Stimulated activated naive CD8-positive, alpha-beta T cell treated with anti-CD3 and anti-CD28 coated beads, Interleukin-15, Interleukin-2, amounts not matched to agents 100 U/mL and 50 U/mL, for 24 hours (primary cell): ENCODE measurements at regions not wholly inside any gene's neighbourhood (a gene's known extent, or its start where the extent isn't known, plus 50 kb on each side); places are given as distances from the start of the nearest gene placed in this dataset.
"Not testable (repeated sequence)": the region's sequence is repeated elsewhere in the genome, so short reads cannot be mapped to it uniquely, and the experiment has no call there.

Experiments used
- ATAC-seq: fragments of 150-1000 bp; cut with Tn5 transposase; one replicate; pipeline ENCODE4 v1.10.0; 2021
- DNase-seq: peaks from one replicate; pipeline ENCODE4 v3.0.0; 2021

DNA sequence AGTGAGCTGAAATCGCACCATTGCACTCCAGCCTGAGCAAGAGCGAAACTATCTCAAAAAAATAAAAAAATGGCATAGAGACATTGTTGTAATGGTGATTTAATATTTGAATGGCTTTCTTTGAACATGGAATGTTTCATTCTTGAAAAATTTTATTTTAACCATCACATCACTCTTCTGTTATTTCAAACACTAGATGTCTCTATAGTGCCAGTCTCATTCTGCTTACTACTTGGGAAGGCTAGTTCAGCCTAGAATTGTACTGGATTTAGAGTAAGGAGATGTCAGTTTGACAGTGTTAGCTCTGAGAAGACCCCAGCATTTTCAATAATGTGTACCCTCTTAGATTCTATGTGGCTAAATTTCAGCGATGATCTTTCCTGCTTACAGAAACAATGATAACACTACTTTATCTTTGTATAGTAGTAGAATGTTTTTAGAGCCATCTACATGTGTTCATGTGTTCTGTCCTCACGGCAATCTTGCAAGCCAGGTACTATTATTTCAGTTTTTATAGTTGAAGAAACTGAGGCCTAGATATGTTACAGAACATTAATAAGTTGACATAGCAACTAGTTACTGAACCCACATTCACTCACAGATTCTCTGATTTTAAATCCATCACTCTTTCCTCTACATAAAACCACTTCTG, 142.9 kb upstream of the ZSWIM2 start:
- ATAC-seq = no peak
- DNase-seq = no peak

- ATAC-seq = no peak
- no peak for DNase-seq
Observed at GRCh38 chr2:186984966-186985365, 136.0 kb upstream of the ZSWIM2 start.

DNA sequence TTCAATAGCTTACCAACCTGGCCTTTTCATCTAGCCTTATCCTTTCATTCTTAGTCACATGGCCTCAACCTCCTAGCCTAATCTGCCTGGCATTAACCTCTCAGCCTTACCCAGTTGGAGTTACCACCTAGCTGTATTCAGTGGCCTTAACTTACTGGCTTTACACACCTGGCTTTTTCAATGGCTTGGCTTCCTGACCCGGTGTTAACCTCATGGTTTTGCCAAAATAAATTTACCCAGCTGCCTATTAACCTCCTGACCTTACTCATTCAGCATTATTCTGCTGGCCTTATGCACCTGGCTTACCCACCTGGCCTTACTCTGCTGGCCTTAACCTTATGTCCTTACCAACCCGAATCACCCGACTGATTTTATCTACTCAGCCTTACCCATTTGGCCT, 135.5 kb upstream of the ZSWIM2 start:
- ATAC-seq (no peak), DNase-seq (no peak)

GRCh38 chr2:186980787-186981550, 132.0 kb upstream of the ZSWIM2 start:
- no peak for ATAC-seq

GRCh38 chr2:186980117-186980442, 131.1 kb upstream of the ZSWIM2 start:
- ATAC-seq = no peak
- no peak for DNase-seq

More at GRCh38 chr2:186980787-186981550, 132.0 kb upstream of the ZSWIM2 start:
- DNase-seq = no peak

DNA sequence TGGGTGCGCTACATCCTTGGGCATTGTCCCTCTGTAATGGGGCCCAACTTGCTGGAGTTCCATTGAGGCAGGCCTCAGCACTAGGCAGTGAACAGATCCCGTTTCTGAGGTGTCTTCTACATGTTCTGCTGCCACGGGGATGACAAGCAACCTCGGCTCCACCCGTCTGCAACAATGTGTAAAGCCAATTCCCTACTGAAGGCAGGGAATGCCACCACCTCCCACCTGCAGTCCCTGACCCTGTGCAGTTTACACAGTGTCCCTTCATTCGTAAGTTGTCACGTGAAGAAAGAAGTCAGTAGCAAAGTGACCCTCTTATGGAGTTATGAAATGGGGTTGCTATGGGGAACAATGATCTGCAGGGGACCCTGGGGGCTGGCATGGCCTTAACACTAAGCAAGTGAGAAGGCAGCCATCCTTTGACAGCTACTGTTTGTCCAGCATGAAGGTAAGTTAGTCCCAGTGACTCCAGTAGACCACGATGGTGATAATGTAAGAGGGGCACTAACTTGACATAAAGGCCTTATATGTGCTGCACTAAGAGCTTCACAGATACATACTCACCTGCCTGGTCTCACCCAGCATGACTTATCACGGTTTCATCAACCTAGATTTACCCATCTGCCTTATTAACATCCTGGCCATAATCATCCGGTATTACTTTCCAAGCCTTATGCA, 130.6 kb upstream of the ZSWIM2 start:
- DNase-seq (no peak), ATAC-seq (no peak)

DNA sequence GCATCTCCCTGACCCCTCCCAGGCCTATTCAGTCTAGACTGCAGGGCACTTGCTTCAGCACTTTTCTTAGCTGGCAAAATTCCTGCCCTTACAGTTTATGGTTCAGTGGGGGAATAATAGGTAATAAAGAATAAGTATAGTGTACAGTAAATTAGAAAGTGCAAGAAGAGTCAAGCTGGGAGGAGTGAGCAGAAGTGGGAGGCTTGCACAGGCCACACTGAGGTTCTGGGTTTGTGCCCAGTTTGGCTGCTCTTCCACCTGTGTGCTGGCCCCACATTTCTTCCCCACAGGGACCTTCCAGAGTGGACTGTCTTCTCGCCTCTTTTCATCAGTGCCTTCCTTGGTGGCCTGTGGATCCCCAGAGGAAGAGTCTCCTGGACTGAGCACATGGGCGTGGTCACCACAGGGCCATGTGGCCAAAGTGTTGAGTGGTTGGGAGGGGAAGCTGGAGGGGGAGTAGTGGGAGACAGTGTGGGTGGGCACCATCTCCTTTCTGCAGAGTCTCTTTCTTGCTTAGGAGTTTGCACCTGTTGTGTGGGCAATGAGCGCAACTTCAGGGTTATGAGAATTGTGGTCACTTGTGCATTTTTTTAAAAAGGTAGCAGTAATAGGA, 128.6 kb upstream of the ZSWIM2 start:
- no peak for DNase-seq
- ATAC-seq = no peak

DNA sequence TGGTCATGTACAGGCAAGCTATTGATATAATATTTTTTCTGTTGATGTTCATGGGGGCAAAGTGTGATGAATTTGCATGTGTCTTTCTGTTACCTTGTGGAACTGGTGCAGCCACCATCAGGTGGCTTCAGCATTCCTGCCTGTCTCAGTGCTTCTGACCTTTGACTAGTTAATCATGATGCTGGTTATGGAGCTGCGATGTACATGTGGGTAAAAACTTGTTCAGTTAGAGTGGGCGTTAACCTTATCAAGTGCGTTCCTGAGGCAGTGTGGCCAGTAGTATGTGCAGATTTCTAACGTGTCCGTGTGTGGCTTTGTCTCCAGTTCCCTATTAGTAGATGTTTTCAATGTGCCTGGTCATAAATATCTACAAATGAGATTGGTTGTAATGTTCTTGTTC, 127.4 kb upstream of the ZSWIM2 start:
- no peak for DNase-seq
- ATAC-seq = no peak

DNA sequence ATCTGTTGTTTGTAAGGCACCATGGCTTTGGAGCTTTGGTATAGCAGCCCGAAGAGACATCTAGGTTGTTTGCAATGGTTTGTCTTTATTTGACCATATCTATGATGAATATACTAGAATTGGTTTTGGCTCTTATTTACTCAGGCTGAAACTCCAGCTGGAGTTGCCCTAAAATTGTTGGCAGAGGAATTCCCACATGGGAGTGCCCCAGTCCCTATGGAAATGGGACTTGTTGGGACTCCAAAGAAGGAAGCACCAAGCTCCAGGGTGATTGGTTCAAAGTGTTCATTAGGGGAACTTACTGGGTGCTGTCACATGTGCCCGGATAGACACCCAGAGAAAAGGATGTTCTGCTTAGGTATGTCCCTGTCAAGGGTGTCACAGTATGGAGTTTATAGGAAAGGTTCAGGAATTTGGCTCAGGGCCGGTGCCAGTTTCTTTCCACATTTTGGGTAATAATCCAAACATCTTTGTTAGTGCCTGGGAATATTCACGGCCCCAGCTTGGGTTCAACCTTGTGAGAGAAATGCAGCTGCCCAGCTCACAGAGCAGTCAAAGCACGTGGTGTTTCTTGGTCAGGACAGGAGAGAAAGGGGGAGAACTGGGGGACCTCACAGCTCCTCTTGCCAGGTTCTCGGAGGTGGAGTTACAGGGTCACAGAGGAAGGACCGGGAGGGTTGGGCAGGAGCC, 123.5 kb upstream of the ZSWIM2 start:
- ATAC-seq = no peak
- no peak for DNase-seq

DNA sequence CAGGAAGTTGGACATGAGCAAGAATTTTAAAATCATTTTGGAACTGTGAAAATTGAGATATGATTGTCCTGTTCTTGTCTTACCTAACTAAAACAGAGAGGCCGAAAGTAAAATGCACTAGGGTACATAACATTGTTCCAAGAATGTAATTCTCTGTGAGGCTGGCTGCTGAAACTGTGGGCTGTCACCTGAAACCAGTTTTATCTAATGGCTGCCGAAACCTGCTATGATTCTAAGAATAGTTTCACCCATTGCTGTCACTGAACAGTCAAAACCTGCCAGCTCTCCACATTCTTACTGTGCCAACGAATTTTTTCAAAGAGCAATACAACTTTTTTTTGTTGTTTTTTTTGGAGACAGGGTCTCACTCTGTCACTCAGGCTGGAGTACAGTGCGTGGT, 119.3 kb upstream of the ZSWIM2 start:
- DNase-seq (no peak), ATAC-seq (no peak)

GRCh38 chr2:186966015-186966414, 117.0 kb upstream of the ZSWIM2 start:
- ATAC-seq (no peak), DNase-seq (no peak)

- no peak for ATAC-seq
- DNase-seq = no peak
Observed at GRCh38 chr2:186962085-186962747, 113.2 kb upstream of the ZSWIM2 start.

DNA sequence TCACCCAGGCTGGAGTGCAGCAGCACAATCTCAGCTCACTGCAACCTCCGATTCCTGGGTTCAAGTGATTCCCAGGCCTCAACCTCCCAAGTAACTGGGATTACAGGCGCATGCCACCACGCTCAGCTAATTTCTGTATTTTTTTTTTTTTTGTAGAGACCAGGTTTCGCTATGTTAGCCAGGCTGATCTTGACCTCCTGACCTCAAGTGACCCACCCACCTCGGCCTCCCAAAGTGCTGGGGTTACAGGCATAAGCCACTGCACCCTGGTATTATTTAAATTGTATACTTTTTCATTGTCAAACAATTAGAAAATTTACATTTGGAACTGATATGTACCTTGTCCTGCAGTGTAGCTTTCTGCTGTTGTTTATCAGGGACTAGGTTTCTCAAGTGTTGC, 111.3 kb upstream of the ZSWIM2 start:
- DNase-seq, ATAC-seq: not testable (repeated sequence)

DNA sequence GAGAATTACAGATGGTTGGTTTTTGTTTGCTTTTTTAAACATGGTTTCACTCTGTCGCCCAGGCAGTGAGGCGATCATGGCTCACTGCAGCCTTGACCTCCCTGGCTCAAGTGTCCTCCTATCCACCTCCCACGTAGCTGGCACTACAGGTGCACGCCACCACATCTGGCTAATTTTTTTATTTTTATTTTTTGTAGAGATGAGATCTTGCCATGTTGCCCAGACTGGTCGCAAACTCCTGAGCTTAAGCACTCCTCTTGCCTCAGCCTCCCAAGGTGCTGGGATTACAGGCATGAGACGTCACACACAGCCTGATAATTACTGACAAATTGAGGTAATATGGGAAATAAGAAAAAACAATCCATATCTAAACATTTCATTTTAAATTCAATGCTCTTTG, 110.5 kb upstream of the ZSWIM2 start:
- DNase-seq (no peak), ATAC-seq (no peak)

DNA sequence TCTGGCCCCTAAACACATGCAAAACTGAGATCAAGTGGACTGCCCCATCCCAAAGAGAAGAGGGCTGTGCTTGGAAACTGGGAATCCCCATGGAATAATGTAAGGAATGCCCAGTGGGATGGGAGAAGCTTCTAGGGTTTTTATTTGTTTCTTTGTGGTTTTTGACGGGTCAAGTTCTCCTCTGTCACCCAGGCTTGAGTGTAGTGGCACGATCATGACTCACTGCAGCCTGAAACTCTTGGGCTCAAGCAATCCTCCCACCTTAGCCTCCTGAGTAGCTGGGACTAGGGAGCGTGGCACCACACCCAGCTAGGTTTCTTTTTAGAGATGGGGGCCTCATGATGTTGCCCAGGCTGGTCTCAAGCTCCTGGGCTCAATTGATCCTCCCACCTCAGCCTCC, 101.7 kb upstream of the ZSWIM2 start:
- ATAC-seq = no peak
- no peak for DNase-seq

DNA sequence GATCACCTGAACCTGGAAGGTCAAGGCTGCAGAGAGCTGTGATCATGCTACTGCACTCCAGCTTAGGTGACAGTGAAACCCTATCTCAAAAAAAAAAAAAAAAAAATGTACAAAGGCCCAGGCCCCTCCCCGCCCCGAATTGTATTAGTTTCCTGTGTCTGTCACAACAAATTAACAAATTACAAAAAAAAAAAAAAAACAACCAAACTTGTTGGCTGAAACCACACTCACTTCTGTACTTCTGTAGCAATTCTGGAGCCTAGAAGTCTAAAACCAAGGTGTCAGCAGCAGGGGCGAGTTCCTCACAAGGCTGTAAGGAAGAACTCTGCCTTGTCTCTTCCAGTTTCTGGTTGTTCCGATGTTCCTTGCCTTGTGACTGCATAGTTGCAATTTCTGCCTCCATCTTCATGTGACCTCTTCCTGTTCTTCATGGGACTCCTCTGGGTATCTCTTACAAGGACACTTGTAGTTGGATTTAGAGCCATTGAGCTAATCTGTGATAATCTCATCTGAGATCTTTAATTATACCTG, 100.8 kb upstream of the ZSWIM2 start:
- DNase-seq (no peak), ATAC-seq (no peak)

GRCh38 chr2:186947516-186947915, 98.5 kb upstream of the ZSWIM2 start:
- DNase-seq = no peak
- no peak for ATAC-seq

GRCh38 chr2:186946896-186947467, 98.0 kb upstream of the ZSWIM2 start:
- no peak for DNase-seq
- no peak for ATAC-seq

GRCh38 chr2:186941853-186942252, 92.9 kb upstream of the ZSWIM2 start:
- ATAC-seq (no peak), DNase-seq (no peak)

- DNase-seq = no peak
- no peak for ATAC-seq
Observed at GRCh38 chr2:186940463-186940862, 91.5 kb upstream of the ZSWIM2 start.

DNA sequence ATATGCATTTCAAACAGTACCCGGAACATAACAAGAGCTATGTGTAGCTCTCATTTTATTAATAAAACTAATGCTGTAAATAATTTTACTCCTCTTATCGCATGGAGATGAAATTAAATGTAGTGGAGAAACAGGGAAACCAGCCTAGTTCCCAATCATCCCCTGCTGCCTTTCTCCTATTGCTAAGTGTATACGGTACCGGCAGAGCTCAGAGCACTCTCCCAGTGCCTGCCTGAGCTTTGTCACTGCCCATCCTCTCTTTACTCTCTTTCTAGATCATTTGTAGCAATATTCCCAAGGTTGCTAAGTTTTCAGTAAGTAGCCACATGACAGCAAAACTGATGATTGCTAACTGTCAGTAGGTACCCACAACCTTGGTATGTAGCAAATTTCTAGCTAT, 85.5 kb upstream of the ZSWIM2 start:
- ATAC-seq (no peak), DNase-seq (no peak)

GRCh38 chr2:186927867-186928191, 78.9 kb upstream of the ZSWIM2 start:
- ATAC-seq = no peak
- DNase-seq = no peak
